ENCODE measurements at regions not wholly inside any gene's neighbourhood (a gene's known extent, or its start where the extent isn't known, plus 50 kb on each side); places are given as distances from the start of the nearest gene placed in this dataset.

DNA sequence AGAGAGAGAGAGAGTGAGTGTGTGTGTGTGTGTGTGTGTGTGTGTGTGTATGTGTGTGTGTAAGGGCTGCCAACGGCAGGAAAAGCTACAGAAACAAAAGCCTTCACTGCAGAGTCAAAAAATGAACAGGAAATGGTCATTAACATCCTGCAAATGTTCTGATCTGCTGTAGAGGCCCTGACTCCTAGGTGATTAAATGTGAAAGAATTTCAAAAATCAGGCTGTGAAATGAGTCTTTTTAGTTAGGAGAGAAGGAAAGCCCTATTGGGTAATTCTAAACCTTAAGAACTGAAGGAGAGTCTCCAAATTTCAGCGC lies 166.5 kb upstream of the MYLIP start:
- Histone ChIP-seq H3K4me2 (ENCODE audit: control insufficient read depth, insufficient read depth) (peak overlapping the region; percentile 38; the same call in 1 of the 2 replicates), H3K4me1 (ENCODE audit: control insufficient read depth, insufficient read depth, low read length) (peaks cover 26% of the 10 kb centered on the region; the same call in 1 of the 2 replicates), H3K27ac (ENCODE audit: control insufficient read depth, insufficient read depth) (peak overlapping the region; percentile 45), H3K4me3 (no peak overlapping the region), H3K9me3 (replicated peaks; ENCODE audit: control insufficient read depth, insufficient read depth, low read length) (no peaks in the 10 kb centered on the region; the same call in 1 of the 3 replicates), H3K27me3 (replicated peaks in 1 of 2; ENCODE audit: control insufficient read depth in 2 of 2, insufficient read depth in 2 of 2, low read length in 1 of 2) (no peaks in the 10 kb centered on the region), H3K36me3 (ENCODE audit: control insufficient read depth in 2 of 2, insufficient read depth in 2 of 2, low read length in 1 of 2) (no peaks in the 10 kb centered on the region), H3K79me2 (ENCODE audit: control insufficient read depth, insufficient read depth, low read length) (no peaks in the 10 kb centered on the region), H2AFZ (ENCODE audit: control insufficient read depth, low read depth, low read length) (peak overlapping the region; percentile 79), H4K20me1 (ENCODE audit: control insufficient read depth, insufficient read depth) (no peaks in the 10 kb centered on the region), H3K9ac (ENCODE audit: control insufficient read depth, insufficient read depth, low read length) (peak overlapping the region; percentile 43; the same call in 1 of the 2 replicates)
- intact Hi-C loops (cut with micrococcal nuclease; ENCODE audit: unreplicated experiment) (loop anchor here (2.0 to 10.0 kb wide), 2 partner anchors 62 to 188 kb away; no protein-coding TSS in a partner anchor), in situ Hi-C loops (cut with MboI) (no loop called here)
- 0% methylated on average over 2 of the region's 2 CpGs for WGBS (ENCODE audit: insufficient coverage, insufficient replicate concordance, low lambda C conversion rate, missing lambda C conversion rate)
- ChIA-PET SMC1A (ENCODE audit: uncharacterized antibody, unreplicated experiment) (interaction anchor here (0.6 to 2.6 kb wide), 11 partner anchors 9 to 244 kb away, joined by 3 to 14 read pairs (median 4); no protein-coding TSS in a partner anchor), RAD21 (ENCODE audit: unreplicated experiment) (interaction anchor here (0.9 to 5.1 kb wide), 8 partner anchors 27 to 271 kb away, joined by 3 to 35 read pairs (median 4); partner anchors contain the start of gene MYLIP), POLR2A (interaction anchor here (0.6 to 1.4 kb wide), 4 partner anchors 135 to 300 kb away, joined by 3 to 4 read pairs (median 3); partner anchors contain the start of genes DTNBP1 and MYLIP), CTCF (interaction anchor here (1.3 to 2.0 kb wide), 4 partner anchors 26 to 167 kb away, joined by 3 to 7 read pairs (median 4); partner anchors contain the start of gene MYLIP)
- DNase-seq (ENCODE audit: low read depth, low spot score) (no peak), ATAC-seq (peak; percentile 78), FAIRE-seq (peak; percentile 38)
- no TSS peak for BruUV-seq (replicated peaks)
- TF ChIP-seq DPF2 (IDR thresholded peaks at IDR 0.05) (0 out of 2 replicates have a peak, but pooled peaks have one; percentile 30), SMARCA5 (IDR thresholded peaks at IDR 0.05) (peak; percentile 21; the same call in 1 of the 2 replicates), GATAD2B (conservative IDR thresholded peaks at IDR 0.05; ENCODE audit: low read depth) (no peak), EP300 (IDR thresholded peaks at IDR 0.05; ENCODE audit: borderline replicate concordance in 1 of 2, control insufficient read depth in 1 of 2, low read depth in 2 of 2, low read length in 2 of 2) (peak; percentile 12 to 48; a peak in 2 of 4 replicates), RB1 (IDR thresholded peaks at IDR 0.05; ENCODE audit: borderline replicate concordance) (0 out of 2 replicates have a peak, but pooled peaks have one; percentile 36), MYC (IDR thresholded peaks at IDR 0.05; ENCODE audit: insufficient read depth, insufficient read length, insufficient replicate concordance, low read length, severe bottlenecking) (no peak), SKIL (IDR thresholded peaks at IDR 0.05; ENCODE audit: low read depth, poor library complexity, severe bottlenecking) (peak; percentile 19), REST (IDR thresholded peaks at IDR 0.05; ENCODE audit: low read depth, low read length) (no peak), ZBED1 (IDR thresholded peaks at IDR 0.05; ENCODE audit: borderline replicate concordance) (peak; percentile 16; the same call in 1 of the 2 replicates), SMAD1 (IDR thresholded peaks at IDR 0.05; ENCODE audit: low read depth, partially characterized antibody) (peak; percentile 22)
- TF ChIP-seq, protein P1, sequence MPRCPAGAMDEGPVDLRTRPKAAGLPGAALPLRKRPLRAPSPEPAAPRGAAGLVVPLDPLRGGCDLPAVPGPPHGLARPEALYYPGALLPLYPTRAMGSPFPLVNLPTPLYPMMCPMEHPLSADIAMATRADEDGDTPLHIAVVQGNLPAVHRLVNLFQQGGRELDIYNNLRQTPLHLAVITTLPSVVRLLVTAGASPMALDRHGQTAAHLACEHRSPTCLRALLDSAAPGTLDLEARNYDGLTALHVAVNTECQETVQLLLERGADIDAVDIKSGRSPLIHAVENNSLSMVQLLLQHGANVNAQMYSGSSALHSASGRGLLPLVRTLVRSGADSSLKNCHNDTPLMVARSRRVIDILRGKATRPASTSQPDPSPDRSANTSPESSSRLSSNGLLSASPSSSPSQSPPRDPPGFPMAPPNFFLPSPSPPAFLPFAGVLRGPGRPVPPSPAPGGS (IDR thresholded peaks at IDR 0.05; ENCODE audit: borderline replicate concordance, insufficient read depth, low read depth, low read length, poor library complexity, severe bottlenecking) = no peak
- TF ChIP-seq, protein P2, sequence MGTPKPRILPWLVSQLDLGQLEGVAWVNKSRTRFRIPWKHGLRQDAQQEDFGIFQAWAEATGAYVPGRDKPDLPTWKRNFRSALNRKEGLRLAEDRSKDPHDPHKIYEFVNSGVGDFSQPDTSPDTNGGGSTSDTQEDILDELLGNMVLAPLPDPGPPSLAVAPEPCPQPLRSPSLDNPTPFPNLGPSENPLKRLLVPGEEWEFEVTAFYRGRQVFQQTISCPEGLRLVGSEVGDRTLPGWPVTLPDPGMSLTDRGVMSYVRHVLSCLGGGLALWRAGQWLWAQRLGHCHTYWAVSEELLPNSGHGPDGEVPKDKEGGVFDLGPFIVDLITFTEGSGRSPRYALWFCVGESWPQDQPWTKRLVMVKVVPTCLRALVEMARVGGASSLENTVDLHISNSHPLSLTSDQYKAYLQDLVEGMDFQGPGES (IDR thresholded peaks at IDR 0.05) = no peak

All from GM12878 (cell line).